Glomerular endothelial cell (primary cell): ENCODE measurements at regions not wholly inside any gene's neighbourhood (a gene's known extent, or its start where the extent isn't known, plus 50 kb on each side); places are given as distances from the start of the nearest gene placed in this dataset.
"Not testable (repeated sequence)": the region's sequence is repeated elsewhere in the genome, so short reads cannot be mapped to it uniquely, and the experiment has no call there.

Source experiments
- DNase-seq: peaks from one replicate; pipeline ENCODE4 v3.0.0-alpha.2; 2011; ENCODE audit warnings: low read depth, low spot score; ENCODE audit errors: extremely low read depth

- no peak for DNase-seq
Observed at GRCh38 chr4:128688846-128689437, 120.6 kb upstream of the JADE1 start.

DNA sequence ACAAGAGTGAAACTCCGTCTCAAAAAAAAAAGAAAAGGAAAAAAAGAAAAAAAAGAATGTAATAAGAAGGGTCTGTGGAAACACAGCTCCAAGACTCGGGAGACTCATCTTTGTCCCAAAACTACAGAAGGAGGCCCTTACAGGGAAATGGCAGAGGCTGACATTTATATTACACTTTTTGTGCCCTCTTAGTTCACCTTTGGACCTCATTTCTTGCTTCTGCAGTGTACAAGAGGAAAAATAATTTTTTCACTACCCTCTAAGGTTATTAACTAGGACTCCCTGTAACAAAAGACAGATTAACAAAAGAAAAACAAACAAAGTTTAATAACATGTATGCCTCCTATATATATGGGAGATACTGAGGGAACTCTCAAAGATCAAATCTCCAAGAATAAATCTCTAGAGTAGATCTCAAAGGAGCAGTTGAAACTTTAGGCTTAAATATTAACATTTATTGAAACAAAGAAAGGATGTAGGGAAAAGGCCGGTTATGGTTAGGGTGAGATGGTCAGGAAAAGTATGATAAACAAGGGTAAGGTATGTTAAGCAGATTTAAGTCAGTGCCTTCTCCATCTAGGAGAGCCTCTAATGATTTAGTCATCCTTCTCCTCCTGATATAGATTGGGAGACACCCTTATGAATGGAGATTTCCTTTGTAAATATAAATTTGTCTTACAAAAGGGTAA is 121.3 kb upstream of the JADE1 start:
- DNase-seq = no peak

DNA sequence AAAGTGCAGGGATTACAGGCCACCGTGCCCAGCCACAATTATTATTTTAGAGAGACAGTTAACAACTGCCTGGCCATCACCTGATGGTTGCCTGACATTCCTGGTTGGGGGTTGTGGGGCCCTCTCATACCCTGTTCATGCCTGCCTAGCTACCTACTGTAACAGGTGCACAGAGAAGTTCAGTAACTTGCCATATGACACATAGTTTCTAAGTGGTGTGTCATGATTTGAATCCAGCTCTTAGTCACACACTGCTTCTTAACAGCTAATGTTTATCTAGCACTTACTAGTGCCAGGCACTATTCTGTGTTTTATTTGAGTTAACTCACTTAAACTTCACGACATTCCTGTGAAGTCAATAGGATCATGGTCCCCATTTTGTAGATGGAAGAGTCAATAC is 122.7 kb upstream of the JADE1 start:
- DNase-seq = no peak

GRCh38 chr4:128686032-128686465 is 123.5 kb upstream of the JADE1 start:
- DNase-seq = no peak

GRCh38 chr4:128684016-128684415 is 125.5 kb upstream of the JADE1 start:
- DNase-seq = no peak

- no peak for DNase-seq
Observed at GRCh38 chr4:128682942-128683666, 126.4 kb upstream of the JADE1 start.

DNA sequence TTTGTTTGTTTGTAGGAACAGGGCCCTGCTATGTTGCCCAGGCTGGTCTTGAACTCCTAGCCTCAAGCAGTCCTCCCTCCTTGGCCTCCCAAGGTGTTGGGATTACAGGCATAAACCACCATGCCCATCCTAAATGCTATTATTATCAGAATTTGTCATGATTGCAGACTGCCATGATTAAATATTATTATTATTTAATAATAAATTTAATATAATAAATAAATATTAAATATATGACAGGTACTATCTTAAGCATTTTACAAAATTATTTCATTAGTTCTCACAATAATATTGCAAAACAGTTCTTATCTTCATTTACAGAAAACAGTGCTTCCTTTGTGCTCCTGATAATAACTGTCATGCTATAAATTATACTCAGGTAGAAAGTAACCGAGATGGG is 133.4 kb upstream of the JADE1 start:
- DNase-seq = no peak

DNA sequence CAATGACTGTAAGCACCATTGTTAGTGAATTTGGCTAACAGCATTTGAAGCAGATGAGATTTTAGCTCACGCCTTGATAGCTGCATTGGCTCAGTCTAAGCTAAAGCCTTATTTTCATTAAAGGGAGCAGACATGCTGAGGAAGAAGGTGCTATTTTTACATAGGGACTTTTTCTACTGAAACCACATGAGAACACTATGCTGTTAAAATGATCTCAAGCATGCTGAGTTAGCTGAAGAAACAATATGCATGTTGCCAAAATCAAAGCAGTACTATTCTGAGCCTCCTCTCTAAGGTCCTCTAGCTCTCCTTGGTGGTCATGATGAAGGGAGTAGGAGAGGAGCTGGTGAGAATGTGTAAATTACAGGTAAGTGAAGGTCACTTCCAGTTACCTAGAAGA is 134.4 kb upstream of the JADE1 start:
- no peak for DNase-seq

DNA sequence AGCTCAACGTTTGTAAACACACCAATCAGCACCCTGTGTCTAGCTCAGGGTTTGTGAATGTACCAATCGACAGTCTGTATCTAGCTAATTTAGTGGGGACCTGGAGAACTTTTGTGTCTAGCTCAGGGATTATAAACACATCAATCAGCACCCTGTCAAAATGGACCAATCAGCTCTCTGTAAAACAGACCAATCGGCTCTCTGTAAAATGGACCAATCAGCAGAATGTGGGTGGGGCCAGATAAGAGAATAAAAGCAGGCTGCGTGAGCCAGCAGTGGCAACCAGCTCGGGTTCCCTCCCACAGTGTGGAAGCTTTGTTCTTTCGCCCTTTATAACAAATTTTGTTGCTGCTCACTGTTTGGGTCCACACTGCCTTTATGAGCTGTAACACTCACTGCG is 136.3 kb upstream of the JADE1 start:
- not testable (repeated sequence) for DNase-seq

DNA sequence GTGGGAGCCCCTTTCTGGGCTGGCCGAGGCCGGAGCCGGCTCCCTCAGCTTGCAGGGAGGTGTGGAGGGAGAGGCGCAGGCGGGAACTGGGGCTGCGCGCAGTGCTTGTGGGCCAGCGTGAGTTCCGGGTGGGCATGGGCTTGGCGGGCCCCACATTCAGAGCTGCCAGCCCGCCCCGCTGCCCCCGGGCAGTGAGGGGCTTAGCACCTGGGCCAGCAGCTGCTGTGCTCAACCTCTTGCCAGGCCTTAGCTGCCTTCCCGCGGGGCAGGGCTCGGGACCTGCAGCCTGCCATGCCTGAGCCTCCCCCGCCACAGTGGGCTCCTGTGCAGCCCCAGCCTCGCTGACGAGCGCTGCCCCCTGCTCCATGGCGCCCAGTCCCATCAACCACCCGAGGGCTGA is 136.9 kb upstream of the JADE1 start:
- not testable (repeated sequence) for DNase-seq

DNA sequence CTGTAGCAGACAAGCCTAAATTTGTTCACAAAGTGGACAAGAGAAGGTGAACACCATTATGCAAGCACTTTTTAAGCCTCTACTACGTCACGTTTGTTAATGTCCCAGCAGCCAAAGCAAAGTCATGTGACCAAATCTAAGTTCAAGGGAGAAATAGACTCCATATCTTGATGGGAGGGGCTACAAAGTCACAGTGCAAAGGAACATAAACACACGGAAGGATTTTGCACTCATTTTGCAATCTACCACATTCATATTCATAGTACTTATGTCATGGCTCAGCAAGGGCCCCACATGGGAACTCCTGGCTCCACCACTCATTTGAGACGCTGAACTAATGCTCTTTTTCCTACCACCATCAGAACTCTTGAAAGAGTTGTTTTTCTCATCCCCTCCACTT is 139.0 kb upstream of the JADE1 start:
- no peak for DNase-seq

DNA sequence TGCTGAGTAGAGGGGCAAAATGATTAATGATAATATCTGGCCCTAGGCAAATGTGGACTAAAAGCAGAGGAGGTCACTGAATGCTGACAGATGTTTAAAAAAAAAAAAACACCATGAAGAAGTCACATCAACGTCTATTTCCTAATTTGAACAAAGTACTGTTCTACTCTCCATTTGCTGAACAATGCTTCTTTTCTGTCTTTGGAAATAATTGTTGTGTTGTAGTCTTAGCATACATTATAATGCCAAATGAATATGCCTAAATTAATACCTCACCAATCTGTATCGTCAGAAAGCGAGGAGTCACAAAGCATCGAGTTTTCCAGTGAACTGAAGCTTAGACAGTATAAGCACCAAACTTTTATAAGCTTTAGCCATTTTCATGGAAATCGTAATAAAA is 140.9 kb upstream of the JADE1 start:
- no peak for DNase-seq

GRCh38 chr4:128665514-128665913 is 144.0 kb upstream of the JADE1 start:
- no peak for DNase-seq

DNA sequence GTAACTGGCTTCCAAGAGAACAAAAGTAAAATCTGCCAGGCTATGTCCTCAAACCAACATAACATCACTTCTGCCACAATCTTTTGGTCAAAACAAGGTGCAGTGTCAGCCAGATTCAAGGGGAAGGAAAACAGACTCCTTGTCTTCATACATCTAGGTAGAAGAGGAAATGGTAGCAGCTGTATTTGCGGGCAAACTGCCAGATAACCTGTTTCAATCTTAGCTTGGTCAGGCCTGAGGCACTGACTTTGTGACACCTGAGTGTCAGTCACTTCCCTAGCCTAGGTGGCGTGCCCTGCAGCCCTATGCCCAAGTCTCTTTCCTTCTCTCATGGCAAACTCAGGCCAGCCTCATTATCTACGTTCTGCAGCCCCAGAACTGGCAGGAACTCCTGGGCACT is 146.2 kb upstream of the JADE1 start:
- no peak for DNase-seq

- no peak for DNase-seq
Observed at GRCh38 chr4:128661479-128661878, 148.0 kb upstream of the JADE1 start.

- no peak for DNase-seq
Observed at GRCh38 chr4:128660361-128661215, 148.9 kb upstream of the JADE1 start.

- DNase-seq = no peak
Observed at GRCh38 chr4:128658214-128658631, 151.3 kb upstream of the JADE1 start.

DNA sequence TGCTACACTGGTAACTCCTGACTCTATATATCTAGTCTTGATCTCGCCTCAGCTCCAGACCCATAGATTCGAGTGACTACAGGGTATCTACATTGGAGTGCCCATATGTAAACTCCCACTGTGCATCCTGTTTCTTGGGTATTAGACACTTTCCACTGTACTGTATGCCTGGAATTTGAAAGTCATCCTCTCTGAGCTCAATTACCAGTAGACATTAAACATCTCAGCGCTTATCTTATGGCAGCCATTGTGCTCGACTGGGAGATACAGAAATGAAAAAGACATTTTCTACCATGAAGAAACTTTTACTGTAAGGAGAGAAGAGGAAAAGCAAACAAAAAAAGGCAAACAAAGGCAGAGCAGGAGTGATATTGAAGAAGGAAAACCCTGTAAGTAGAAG is 151.9 kb upstream of the JADE1 start:
- DNase-seq = no peak

DNA sequence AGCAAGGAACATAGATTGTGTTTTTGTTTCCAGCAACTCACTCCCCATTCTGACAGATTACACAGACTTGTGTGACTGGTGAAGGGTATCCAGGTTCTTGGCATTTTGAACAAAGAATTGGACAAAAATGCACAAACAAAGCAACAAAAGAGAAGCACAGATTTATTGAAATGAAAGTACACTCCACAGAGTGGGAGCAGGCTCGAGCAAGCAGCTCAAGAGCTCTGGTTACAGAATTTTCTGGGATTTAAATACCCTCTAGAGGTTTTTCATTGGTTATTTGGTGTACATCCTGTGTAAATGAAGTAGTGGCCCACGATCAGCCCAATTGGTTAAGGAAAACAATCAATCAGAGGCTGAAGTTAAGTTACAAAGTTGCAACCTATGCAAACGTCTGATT is 155.0 kb upstream of the JADE1 start:
- no peak for DNase-seq

DNA sequence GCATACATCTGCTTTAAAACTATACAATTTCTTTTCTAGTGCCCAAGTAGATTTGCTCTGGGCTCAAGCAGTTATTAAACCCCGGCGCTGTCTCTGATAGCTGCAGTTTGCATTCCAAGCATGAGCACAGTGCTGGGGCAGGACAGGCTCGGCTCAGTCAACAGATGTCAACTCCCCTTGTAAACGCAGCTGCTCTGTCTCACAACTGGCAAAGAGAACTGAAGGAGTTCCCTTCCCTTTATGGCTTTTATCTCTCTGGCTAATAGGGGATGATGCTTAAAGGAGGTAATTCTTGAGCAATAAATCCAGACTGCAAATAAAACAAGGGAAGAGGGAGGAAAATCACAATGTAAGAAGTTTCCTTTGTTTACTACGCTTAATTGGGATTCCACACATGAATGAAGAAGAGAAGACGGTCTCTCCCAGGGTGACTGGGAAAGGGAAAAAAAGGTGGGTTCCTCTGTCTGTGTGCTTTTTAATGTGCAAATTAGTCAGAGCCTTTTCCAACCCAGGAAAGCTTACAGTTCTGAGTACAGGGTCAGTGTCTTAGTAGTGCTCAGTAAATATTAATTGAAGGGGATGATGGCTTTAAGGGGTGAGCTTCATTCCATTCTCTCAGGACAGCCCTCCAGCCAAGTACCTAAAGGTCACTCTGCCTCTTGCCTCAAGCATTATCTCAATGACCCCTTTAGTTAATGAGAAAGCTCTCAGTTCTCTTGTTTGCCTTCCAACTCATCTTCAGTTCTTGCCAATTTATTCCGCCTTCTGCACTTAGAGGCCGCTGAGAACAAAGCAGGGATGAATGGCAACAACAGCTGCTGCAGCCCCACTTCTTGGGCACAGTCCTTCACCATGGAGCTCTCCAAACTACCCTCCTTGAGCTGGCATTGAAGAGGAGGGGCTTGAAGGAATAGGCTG is 155.7 kb upstream of the JADE1 start:
- no peak for DNase-seq
